SHP77 (cell line): ENCODE measurements at regions not wholly inside any gene's neighbourhood (a gene's known extent, or its start where the extent isn't known, plus 50 kb on each side); places are given as distances from the start of the nearest gene placed in this dataset.

ENCODE experiments used
- DNase-seq, 2 experiments: peaks; one replicate each; lab custom pipeline; 2025; lab: John Stamatoyannopoulos, UW

DNA sequence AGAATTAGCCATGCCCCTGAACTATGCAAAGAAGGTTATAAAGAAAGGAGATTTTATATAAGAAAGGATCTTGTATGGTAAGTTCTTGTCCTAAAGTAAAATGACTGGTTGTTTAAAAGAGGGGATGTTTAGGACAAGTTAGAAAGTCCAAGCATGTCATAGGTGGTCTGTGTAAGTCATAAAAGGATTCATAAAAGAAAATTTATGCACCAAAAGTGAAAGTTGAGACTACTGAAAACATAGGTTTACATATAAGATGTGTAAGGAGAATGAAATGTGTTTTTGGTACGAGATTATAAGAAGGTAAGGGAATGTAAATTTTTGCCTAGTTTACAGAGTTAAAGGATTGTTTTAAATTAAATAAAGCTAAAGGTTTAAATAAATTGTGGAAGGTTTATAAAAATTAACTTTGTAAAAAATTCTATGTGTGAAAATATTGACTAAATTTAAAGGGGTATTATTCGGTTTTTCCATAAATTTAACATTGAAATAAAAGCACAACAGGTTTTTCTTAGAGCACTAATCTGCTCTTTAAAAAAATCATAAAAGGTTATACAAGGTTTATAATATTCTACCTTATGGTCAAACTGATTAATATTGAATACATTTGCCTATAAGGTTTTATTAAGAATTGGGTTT, 93.6 kb upstream of the UST start:
- DNase-seq: no peak

DNA sequence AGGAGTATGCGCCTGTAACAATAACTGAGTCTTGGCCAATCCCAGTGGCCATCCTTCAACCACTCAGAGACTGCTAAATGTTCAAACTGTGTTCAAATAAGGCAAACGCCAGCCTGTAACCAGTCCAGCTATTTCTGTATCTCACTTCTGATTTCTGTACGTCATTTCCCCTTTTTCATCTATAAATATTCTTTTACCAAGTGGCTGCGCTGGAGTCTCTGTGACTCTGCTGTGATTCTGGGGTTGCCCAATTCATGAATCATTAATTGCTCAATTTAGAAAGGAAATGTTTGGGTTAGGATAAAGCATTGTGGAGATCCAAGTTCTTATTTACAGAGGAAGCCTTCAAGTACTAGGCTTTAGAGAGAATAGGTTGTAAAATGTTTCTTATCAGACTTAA, 89.8 kb upstream of the UST start:
- no peak for DNase-seq

DNA sequence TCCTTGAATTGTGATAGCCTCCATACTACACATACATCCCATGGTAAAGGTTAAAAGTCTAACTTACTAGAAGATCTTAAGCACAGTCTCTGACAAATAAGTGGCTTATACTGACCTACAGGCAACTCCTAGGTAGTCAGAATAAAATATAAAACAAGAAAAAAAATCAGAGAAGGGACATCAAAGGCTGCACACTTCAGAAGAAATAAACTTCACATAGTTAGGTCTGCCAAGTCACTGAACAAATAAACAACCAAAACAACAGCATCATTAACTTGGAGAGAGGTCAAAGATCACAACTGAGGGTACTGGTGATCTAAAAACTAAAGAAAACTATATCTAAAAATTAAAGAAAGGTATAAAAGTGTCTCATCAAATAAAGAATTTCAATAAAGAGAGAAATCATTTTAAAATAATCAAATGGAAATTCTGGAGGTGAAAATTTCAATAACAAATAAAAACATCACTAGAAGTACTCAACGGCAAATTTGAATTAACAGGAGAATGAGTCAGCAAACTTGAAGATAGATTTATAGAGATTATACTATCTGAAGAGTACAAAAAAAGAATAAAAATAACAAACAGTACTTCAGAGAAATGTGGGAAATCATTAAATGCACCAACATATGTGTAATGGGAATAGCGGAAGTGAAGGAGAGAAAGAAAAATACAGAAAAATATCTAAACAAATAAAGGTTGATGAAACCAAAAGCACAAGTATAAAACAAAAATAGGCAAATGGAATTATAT, 88.0 kb upstream of the UST start:
- DNase-seq: no peak

DNA sequence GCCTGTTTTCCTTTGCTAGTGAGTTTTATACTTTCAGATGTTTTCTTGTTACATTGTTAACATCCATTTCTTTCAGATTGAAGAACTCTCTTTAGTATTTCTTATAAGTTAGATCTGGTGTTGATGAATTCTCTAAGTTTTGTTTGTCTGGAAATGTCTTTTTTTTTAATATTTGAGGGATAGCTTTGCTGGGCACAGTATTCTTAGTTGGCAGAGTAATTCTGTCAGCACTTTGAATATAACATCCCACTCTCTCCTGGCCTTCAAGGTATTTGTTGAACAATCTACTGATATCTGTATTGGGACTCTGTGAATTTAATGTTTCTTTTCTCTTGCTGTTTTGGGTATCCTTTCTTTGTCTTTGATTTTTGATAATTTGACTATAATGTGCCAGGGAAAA, 79.4 kb upstream of the UST start:
- DNase-seq: no peak

DNA sequence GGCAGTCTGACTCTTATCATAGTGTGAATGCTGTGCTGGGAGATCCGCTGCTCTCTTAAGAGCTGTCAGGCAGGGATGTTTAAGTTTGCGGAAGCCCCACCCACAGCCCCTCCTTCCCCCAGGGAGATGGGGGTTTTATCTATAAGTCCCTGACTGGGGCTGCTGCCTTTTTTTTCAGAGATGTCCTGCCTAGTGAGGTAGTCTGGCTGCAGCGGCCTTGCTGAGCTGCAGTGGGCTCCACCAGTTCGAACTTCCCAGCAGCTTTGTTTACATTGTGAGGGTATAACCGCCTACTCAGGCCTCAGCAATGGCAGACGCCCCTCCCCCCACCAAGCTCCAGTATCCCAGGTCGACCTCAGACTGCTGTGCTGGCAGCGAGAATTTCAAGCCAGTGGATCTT, 75.7 kb upstream of the UST start:
- DNase-seq: peak in 1 of 2 experiments; percentile 3

DNA sequence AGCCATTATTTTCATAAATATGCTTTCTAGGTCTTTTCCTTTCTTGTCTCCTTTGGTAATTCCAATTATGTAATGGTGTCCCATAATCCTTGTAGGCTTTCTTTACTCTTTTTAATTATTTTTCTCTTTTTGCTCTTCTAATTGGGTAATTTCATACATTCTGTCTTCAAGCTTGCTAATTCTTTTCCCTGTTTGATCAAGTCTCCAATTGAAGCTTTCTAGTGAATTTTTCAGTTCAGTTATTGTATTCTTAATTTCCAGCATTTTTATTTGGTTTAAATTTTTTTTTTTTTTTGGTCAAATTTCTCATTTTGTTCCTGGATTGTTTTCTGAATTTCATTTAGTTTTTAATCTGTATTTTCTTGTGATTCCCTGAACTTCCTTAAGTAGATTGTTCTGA, 74.9 kb upstream of the UST start:
- DNase-seq: no peak

DNA sequence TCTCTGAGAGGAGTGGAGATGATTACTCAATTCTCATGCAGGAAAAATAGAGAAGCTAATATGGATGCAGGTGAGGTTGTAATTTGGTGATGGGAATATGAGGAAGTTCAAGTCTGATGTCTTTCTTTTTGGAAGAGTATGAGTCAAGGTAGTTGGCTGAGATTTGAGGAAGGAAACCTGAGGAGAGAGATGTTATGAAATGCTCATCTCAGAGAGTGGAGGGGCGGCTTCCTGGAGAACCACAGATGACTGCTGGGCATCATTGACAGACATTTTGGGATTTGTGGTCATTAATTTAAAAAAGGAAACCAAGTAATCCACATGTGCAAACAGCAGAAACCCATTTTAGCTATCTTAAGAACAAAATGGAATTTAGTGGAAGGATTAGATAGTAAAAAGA, 72.5 kb upstream of the UST start:
- DNase-seq: no peak

DNA sequence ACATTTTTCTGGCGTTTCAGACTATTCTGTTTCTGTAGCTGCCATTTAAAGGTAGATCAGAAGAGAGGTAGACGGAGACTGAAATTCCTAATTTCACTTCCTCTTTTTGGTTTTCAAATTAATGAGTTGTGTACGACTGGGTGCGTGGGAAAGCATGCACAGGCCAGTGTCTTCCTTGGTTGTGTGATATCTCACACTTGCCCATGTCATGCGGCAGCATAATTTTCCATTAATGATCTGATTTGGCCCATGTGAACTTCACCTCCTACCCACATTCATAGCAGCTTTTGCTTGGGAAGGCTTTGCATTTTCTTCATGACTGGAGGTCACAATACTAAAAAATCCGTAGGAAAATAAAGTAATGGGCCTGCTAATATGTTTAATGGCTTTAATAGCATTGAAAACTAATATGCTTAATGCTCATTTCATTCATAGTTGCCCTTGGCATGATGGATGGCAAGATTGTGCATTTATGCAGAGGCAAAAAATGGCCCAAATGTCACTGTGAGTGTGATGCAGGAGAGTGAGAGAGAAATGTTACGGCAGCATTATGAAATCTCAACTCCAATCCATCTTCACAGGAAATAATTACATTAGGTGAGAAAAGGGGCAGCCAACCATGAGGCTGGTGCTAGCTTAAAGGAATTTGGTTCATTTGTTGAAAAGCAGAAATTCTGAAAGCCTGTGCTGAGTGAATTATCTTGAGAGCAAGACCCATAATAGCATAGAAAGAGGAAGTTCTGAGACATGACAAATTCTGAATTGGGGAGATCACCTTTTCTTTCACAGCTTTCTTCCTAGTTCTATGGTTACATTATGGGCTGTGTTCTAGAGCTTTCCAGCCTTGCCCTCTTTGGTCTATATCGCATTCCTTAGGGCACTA, 69.0 kb upstream of the UST start:
- DNase-seq: no peak

DNA sequence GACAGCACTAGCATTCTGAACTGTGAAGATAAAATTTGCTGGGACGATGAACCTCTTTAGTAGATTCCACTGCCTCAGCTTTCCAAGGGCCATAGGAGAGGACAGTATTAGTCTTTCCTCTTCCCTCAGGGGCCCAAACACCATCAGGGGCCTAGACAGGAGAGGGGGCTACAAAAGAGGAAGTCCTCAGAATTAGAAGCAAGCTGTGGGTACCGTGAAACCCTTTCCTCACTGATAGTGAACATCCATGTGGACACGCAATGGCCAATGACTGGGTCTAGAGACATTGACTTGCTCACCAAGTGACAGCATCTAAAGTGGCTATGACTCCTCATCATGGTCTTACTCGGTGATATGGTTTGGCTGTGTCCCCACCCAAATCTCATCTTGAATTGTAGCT, 68.1 kb upstream of the UST start:
- no peak for DNase-seq

DNA sequence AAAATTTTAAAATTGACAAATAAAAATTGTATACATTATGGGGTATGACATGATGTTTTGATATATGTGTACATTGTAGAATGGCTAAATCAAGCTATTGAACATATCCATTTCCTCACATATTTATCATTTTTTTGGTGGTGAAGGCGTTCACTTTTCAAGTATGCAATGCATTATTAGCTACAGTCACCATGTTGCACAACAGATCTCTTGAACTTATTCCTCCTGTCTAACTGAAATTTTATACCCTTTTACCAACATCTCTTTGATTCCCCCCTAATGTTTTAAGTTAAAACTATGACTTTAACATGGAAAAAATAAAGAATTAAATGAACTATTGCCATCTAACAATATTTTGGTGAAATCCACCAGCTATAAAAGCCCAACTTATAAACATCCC, 65.2 kb upstream of the UST start:
- no peak for DNase-seq

DNA sequence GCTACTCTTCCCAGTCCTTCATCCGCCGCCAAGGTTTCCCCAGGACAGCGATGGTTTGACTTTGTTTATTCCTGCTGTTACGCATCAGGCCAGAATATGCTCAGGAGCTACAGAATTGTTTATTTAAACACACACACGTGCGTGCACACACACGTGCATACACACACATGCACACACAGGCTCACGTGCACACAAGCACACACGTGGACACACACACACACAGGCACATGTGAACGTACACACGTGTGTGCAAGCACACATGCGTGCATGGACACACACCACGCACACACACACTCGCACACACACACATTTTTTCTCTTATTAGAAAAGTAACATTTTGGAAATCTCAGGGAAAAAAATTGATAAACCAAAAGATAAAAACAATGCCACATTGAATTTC, 64.6 kb upstream of the UST start:
- no peak for DNase-seq

DNA sequence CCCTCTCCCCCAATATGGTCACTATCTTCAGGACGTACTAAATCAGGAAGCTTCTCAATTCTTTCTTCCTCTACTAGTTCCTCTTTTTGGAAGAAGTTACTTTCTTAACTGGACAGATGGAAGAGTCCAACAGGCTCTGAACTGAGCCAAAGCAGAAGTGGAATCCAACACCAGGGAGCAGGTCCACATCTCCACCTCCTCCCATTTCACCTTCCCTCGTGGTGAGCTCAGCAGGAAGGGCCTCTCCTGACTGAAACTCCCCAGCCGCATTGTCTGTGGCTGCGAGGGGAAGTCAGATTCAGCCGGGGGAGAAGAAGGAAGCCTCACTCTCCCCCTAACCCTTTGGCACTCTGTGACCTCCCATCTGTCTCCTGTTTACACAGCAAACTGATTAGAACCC, 63.8 kb upstream of the UST start:
- DNase-seq: no peak

DNA sequence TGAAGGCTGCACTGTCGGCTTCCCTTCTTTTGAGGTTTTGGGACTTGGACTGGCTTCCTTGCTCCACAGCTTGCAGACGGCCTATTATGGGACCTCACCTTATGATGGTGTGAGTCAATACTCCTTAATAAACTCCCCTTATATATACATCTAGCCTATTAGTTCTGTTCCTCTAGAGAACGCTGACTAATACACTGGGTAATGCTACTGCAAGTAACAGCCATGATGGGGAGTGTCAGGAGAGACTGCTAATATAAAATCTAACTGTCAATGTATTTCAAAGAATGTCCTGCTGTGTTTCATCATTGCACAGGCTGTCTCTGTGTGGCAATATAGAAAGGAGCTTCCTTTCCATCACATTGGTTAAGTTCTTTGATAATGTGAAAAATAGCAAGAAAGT, 57.7 kb upstream of the UST start:
- DNase-seq: no peak

DNA sequence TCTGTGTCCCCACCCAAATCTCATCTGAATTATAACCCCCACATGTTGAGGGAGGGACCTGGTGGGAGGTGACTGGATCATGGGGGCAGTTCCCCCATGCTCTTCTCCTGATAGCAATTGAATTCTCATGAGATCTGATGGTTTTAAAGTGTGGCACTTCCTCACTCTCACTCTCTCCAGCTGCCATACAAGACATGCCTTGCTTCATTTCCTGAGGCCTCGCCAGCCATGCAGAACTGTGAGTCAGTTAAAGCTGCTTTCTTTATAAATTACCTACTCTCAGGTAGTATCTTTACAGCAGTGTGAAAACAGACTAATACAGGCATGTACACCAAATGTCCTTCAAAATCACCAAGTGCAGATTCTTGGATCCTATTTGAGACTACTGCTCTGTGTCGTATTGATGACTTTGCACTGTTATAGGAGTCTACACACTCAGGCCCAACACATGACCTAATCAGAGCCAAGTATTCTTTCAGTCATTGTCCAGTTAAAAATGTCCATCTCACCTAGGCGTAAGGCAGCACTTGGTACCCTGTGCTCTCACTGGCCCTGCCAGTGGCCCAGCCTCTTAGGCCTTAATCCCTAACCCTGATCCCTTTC, 52.8 kb upstream of the UST start:
- DNase-seq: no peak
